Body of pancreas (tissue), 4 donors: ENCODE measurements at regions not wholly inside any gene's neighbourhood (a gene's known extent, or its start where the extent isn't known, plus 50 kb on each side); places are given as distances from the start of the nearest gene placed in this dataset.

Source experiments
- ATAC-seq: fragments of 150-250 bp; one replicate; pipeline ENCODE4 v1.9.1; 2016
- DNase-seq, 4 donors: peaks; one replicate each; pipeline ENCODE4 v3.0.0-alpha.2; 2019
- H3K27ac ChIP-seq, 4 donors: fragments of 200-600 bp; sonication (generic); 1 replicate in 3 of 4; 2 replicates in 1 of 4; pipeline versions ENCODE4 v1.5.1 to v1.6.1; 2016 to 2019; ENCODE audit warnings: mild to moderate bottlenecking in 1 of 4, mixed read lengths in 1 of 4, moderate library complexity in 1 of 4
- H3K27me3 ChIP-seq, 2 donors: fragments of 200-600 bp; sonication (generic); one replicate each; pipeline ENCODE4 v1.6.0; 2016; ENCODE audit warnings: mild to moderate bottlenecking in 1 of 2
- H3K36me3 ChIP-seq, 2 donors: fragments of 200-600 bp; sonication (generic); replicated peaks in 1 of 2; 2 replicates each; pipeline ENCODE4 v1.5.1; 2016; ENCODE audit warnings: low read depth in 2 of 2; ENCODE audit not compliant: insufficient read depth in 1 of 2
- H3K4me1 ChIP-seq: fragments of 200-600 bp; sonication (generic); one replicate; pipeline ENCODE4 v1.6.0; 2016
- H3K4me3 ChIP-seq, 2 donors: fragments of 200-600 bp; sonication (generic); 1 replicate in 1 of 2; 2 replicates in 1 of 2; pipeline ENCODE4 v1.5.1; 2016 to 2019
- H3K9me3 ChIP-seq, 3 donors: fragments of 200-600 bp; sonication (generic); 1 replicate in 2 of 3; 2 replicates in 1 of 3; pipeline ENCODE4 v1.5.1; 2016
- POLR2A ChIP-seq, 3 donors: fragments of 450-650 bp; IDR thresholded peaks; one replicate each; pipeline ENCODE4 v1.6.1; 2016; ENCODE audit warnings: antibody characterized with exemption in 3 of 3, mild to moderate bottlenecking in 2 of 3
- WGBS, 2 donors: methylation state at CpG; one replicate each; pipeline ENCODE4 v1.1.5; 2017; 5-methylcytosine and 5-hydroxymethylcytosine counted together
- intact Hi-C: fragments of 100-400 bp; cut with DNase I; formaldehyde crosslinking; loops from one replicate; pipeline ENCODE4 v1.15.1; 2023
- TF ChIP-seq, protein P1 (sequence below), 7 experiments: fragments of 450-650 bp in 4 of 7; fragments of 200-600 bp in 3 of 7; sonication (generic) in 3 of 7; IDR thresholded peaks; one replicate each; pipeline ENCODE4 v1.5.1; 2016 to 2019; ENCODE audit warnings: antibody characterized with exemption in 7 of 7

DNA sequence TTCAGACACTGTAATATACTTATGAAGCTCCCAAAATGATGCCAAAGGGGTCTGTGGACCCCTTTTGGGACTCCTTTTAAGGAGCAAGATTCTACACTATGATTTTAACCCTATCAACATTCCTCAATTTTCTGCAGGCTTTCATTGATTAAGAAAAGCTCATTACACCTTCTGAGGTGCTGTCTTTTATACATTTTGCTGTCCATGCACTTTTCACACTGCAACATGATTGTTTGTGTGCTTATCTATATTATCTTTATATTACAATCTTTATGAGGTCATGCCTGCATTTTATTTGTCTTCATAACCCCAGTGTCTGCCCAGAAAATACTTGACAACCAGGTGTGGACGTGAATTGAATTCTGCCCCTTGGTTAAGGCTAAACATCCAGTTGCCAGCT lies 482.6 kb upstream of the ZFHX3 start:
- no peak overlapping the region for H3K4me3 ChIP-seq
- DNase-seq (no peak), ATAC-seq (no peak)
- H3K27ac ChIP-seq, result no peak overlapping the region
- no peaks in the 10 kb centered on the region for H3K9me3 ChIP-seq
- TF ChIP-seq POLR2A (IDR thresholded peaks at IDR 0.05), result no peak
- TF ChIP-seq, protein P1, sequence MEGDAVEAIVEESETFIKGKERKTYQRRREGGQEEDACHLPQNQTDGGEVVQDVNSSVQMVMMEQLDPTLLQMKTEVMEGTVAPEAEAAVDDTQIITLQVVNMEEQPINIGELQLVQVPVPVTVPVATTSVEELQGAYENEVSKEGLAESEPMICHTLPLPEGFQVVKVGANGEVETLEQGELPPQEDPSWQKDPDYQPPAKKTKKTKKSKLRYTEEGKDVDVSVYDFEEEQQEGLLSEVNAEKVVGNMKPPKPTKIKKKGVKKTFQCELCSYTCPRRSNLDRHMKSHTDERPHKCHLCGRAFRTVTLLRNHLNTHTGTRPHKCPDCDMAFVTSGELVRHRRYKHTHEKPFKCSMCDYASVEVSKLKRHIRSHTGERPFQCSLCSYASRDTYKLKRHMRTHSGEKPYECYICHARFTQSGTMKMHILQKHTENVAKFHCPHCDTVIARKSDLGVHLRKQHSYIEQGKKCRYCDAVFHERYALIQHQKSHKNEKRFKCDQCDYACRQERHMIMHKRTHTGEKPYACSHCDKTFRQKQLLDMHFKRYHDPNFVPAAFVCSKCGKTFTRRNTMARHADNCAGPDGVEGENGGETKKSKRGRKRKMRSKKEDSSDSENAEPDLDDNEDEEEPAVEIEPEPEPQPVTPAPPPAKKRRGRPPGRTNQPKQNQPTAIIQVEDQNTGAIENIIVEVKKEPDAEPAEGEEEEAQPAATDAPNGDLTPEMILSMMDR (IDR thresholded peaks at IDR 0.05), result no peak
- no peaks in the 10 kb centered on the region for H3K27me3 ChIP-seq
- H3K36me3 ChIP-seq, result no peaks in the 10 kb centered on the region
- no peaks in the 10 kb centered on the region for H3K4me1 ChIP-seq
- intact Hi-C loops, result no loop called here
- whole genome bisulfite sequencing, 2 donors, result 38 to 47% methylated on average over 1 of the region's 1 CpG

DNA sequence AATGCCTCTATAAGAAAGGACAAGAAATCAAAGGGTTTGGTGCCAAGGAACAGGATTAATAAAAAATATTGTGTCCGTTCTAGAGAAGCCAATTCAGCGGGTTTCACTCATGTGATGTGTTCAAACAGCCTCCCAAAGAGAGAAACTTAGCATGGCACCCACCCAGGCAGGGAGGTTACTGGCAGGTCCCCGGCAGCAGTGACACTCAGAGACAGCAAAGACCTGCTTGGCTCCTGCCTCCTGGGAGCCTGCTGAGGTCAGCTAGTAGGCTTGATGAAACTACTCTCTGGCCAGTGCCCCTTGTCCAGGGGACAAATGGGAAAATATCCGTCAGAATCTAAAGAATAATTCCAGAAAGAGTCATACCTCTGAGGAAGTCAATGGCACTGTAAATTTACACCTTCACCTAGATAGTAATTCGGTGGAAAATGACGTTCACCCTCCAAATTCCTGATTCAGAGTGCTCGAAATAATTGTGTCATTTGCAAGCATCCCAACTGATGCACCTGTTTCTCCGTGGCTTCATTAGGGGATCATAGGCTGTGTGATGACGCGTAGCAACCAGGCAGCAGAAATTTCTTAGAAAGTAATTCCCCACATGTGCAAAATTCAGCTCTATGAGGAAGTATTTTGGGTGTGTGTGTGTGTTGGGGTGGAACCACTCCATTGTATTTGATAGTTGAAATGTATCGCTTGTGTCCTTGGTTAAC lies 481.5 kb upstream of the ZFHX3 start:
- DNase-seq (no peak), ATAC-seq (no peak)
- H3K4me1 ChIP-seq, result no peaks in the 10 kb centered on the region
- H3K4me3 ChIP-seq, result no peak overlapping the region
- WGBS, 2 donors, result 74 to 76% methylated on average over 11 of the region's 11 CpGs
- H3K27ac ChIP-seq, result no peak overlapping the region
- H3K36me3 ChIP-seq, result no peaks in the 10 kb centered on the region
- TF ChIP-seq, protein P1 (IDR thresholded peaks at IDR 0.05), result no peak
- no peak for TF ChIP-seq POLR2A (IDR thresholded peaks at IDR 0.05)
- no peaks in the 10 kb centered on the region for H3K27me3 ChIP-seq
- H3K9me3 ChIP-seq, result no peaks in the 10 kb centered on the region
- intact Hi-C loops, result no loop called here

DNA sequence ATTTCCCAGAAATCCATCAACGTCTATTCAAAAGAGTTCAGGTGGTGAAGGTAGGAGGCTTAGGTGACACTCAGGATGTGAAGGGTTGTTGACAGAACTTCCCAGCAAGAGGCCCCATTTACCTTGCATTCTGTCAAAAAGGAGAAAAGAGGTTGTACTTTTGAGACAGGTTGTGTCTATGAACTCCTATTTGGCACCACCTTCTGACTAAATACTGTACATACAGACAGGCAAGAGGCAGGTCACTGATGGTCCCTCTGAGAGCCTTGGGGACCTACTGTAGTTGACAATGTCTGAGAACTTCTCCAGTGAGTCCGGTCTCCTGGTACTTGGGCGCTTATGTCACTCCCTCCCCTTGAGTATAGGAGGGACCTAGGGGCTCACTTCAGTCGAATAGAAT lies 479.3 kb upstream of the ZFHX3 start:
- ATAC-seq (no peak), DNase-seq (no peak)
- Histone ChIP-seq H3K27ac (no peak overlapping the region), H3K27me3 (no peaks in the 10 kb centered on the region), H3K4me3 (no peak overlapping the region), H3K4me1 (no peaks in the 10 kb centered on the region), H3K36me3 (no peaks in the 10 kb centered on the region), H3K9me3 (no peaks in the 10 kb centered on the region)
- 61 to 69% methylated on average over 4 of the region's 4 CpGs for WGBS, 2 donors
- TF ChIP-seq, protein P1 (IDR thresholded peaks at IDR 0.05), result no peak
- no peak for TF ChIP-seq POLR2A (IDR thresholded peaks at IDR 0.05)
- intact Hi-C loops, result no loop called here

DNA sequence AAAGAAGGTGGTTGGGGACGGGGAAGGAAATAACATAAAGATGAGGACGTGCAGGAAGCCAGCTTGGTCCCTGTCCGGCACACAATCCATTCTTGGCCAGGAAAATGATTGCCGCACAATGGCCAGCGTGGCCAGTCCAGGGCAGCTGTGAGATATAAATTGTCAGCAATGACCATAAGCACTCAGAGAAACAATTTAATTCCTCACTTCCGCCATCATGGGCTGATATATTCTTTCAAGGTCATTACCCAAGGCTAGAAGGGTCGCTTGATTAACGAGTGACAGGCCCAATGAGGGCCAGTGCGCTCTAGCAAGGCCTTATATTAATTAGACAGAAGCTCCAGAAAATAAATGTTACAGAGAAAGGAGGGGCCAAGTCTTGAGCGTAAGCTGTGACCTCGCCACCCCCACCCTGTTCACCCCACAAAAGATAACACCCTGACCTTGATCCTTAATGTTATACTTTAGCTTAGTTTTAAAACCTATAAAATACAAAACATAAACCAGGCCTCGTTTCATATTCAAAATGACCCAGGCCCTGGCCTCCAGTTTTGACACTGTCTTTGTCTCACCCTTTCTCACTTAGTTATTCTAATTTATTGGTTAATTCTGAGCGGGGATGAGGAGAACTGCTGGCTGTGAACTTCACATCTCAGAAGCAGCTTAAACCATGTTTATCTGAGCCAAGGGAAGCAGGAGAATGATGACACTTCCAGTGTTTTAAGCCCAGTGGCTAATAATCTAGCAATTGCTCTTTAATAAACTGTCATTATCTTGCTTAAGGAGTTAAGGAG lies 478.3 kb upstream of the ZFHX3 start:
- WGBS, 2 donors, result 77 to 81% methylated on average over 13 of the region's 13 CpGs
- H3K27ac ChIP-seq, result no peak overlapping the region
- H3K27me3 ChIP-seq, result no peaks in the 10 kb centered on the region
- DNase-seq, result no peak
- H3K36me3 ChIP-seq, result no peaks in the 10 kb centered on the region
- ATAC-seq, result no peak
- intact Hi-C loops, result no loop called here
- no peaks in the 10 kb centered on the region for H3K9me3 ChIP-seq
- H3K4me3 ChIP-seq, result no peak overlapping the region
- no peaks in the 10 kb centered on the region for H3K4me1 ChIP-seq
- TF ChIP-seq, protein P1 (IDR thresholded peaks at IDR 0.05), result no peak
- TF ChIP-seq POLR2A (IDR thresholded peaks at IDR 0.05), result no peak
